SK-MEL-5 (cell line): ENCODE measurements at regions not wholly inside any gene's neighbourhood (a gene's known extent, or its start where the extent isn't known, plus 50 kb on each side); places are given as distances from the start of the nearest gene placed in this dataset.
"Not testable (repeated sequence)": the region's sequence is repeated elsewhere in the genome, so short reads cannot be mapped to it uniquely, and the experiment has no call there.

Experiments used
- DNase-seq: peaks from one replicate; pipeline ENCODE4 v3.0.0-alpha.2; 2016; ENCODE audit warnings: low read depth, low spot score
- in situ Hi-C: cut with HindIII; loops from 2 replicates; pipeline ENCODE4 v1.10.0; 2016; ENCODE audit warnings: low sequenced_read_pairs, high pct_unique_total_duplicates, low pct_unique_long_range_greater_than_20kb

DNA sequence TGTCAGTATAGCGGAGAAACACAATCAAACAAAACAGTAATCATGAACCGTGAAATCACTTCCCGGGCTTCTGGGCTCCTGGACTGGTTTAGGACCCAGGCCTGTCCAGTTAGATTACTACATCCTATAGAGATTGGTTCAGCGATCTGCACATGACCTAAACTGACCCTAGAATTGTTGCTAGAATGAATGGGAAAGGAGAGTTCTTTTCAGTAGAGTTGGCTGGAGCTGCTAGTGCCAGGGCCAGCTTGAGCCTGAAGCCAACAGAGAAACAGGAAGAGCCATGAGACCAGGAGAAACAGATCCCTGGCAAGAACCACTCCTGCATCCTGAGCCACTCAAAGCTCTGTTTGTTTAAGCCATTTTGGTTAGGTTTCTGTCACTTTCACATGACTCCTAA, 474.3 kb upstream of the C1orf87 start:
- DNase-seq = peak; percentile 2
- in situ Hi-C loops = no loop called here

- DNase-seq = no peak
- in situ Hi-C loops = no loop called here
Observed at GRCh38 chr1:60541831-60542532, 468.4 kb upstream of the C1orf87 start.

DNA sequence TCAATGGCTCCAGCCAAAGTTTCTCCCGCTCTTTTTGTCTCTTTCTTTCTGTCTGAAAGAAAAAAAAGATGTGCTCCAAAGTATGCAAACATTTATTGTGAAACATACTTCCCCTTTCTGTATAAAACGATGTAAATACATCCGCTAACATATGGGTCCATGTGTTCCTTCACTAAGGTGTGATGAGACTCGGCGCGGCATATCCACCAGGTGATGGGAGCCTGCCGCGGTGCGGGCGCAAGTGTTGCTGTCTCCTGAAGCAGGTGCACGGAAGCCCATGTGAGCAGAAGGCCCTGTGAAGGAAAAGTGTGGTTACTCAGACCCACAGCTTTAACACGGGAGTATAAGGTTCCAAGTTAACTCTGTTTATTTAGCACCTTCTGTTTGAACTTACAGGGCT, 466.6 kb upstream of the C1orf87 start:
- no peak for DNase-seq
- in situ Hi-C loops = no loop called here

DNA sequence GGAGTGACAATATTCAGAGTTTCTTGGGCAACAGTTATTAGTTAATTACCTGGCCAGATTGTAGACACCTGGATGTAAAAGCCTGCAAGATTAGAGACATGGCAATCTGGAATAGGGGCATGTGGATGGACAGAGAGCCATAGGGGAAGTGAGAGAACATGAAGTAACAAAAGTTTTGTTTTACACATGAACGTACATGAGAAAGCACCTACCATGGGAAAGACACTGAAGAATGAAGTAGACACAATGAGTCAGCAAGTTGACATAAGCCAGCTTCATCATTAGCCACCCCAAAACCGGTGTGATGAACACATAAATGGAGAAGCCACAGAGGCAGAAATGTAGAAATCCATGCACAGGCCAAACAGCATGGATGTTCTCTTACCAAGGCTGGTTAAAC, 462.1 kb upstream of the C1orf87 start:
- in situ Hi-C loops = no loop called here
- no peak for DNase-seq

DNA sequence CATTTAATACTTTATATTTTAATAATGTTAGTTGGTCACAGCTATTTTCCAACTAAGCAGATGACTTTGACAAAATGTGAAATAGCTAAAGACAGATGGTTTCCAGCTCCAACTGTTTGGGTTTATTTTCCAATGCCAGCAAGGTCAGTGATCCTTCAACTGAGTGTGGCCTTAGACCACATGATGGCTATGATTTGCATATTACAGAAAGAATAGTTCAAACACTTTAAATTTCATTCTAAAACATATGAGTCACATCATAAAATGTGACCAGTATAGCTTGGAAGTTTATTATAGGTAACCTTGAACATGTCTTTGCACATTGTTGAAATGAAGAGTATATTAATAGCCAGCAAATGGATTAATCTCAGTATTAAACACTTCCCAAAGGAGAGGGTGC, 454.0 kb upstream of the C1orf87 start:
- in situ Hi-C loops = no loop called here
- DNase-seq = no peak

- no peak for DNase-seq
- in situ Hi-C loops = no loop called here
Observed at GRCh38 chr1:60516996-60517395, 443.4 kb upstream of the C1orf87 start.

- in situ Hi-C loops = no loop called here
- DNase-seq = no peak
Observed at GRCh38 chr1:60510162-60510561, 436.6 kb upstream of the C1orf87 start.

GRCh38 chr1:60504206-60504840, 430.8 kb upstream of the C1orf87 start:
- DNase-seq = no peak
- in situ Hi-C loops = no loop called here

DNA sequence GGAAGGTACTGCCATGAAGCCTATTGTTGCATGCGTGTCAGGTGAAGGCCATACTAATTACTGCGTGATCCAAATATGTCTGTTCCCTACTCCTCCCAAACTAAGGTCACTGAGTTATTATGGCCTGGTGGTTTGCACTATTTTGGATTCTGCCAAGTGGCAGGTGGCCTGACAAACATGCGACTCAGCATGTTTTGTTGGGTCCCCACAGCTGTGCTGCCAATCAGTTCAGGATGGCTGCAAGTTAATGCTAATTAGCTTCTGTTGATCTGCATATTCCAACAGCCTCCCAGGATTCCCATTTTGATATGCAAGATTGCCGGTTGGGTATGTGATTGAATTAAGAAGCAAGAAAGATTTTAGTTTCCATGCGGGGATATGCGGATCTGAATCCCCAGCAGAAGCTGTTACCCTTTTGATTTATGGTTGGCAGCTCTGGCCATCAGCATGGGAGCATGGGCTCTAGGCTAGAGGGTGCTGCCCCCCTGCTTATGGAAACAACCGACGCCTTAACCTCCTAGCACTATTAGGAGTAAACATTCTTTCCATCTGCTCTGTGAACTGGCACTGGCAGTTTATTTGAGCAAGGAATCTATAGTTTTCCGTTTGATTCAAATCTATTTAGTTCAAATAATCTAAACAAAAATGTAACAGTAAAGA, 429.8 kb upstream of the C1orf87 start:
- no peak for DNase-seq
- in situ Hi-C loops = no loop called here

DNA sequence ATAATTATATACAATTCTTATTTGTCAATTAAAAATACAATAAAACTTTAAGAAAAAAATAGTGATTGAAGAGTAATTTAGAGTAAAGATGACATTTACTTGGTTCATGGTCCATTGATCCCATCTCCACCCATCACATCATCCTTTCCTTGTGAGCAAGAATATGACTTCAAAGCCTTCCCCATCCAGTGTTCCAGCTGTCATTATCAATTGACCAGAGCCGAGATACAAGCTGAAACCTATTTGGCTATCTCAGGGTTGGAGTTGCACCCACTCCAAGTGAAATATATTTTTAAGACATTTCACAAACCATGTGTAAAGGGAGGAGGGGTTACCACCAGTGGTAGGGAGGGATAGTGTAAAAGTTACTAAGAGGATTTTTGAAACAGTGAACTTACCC, 428.9 kb upstream of the C1orf87 start:
- in situ Hi-C loops = no loop called here
- DNase-seq = no peak

DNA sequence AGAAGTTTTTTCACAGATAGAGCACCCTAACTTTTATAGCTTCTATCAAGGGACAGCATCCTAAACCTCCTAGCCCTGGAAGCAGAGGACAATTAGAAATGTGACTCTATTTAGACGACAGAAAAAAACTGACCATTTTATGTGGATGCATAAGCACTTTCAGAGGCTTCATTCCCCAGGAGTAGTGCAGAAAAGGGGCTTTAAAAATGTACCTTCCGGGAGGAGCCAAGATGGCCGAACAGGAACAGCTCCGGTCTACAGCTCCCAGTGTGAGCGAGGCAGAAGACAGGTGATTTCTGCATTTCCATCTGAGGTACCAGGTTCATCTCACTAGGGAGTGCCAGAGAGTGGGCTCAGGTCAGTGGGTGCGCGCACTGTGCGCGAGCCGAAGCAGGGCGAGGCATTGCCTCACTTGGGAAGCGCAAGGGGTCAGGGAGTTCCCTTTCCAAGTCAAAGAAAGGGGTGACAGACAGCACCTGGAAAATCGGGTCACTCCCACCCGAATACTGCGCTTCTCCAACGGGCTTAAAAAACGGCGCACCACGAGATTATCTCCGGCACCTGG, 416.4 kb upstream of the C1orf87 start:
- in situ Hi-C loops, DNase-seq: not testable (repeated sequence)

DNA sequence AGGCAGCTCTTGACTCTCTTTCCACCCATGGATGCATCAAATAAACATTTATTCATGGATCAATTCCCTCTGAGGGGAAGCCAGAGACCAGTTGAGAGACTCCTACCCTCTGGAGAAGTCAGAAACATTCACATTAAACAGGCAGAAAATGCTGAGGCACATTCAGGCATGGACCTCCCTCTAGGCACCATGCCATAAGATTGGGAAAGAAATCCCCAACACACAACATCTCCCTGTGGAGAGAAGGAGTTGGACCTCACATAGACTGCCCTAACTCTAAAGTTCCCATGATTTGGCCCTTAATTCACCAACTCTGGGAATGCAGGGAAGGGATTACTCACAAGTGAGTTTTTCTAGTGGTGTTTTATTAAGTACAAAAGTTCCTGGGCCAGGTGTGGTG, 415.3 kb upstream of the C1orf87 start:
- in situ Hi-C loops = no loop called here
- DNase-seq = no peak

GRCh38 chr1:60487565-60488345, 414.2 kb upstream of the C1orf87 start:
- in situ Hi-C loops = no loop called here
- no peak for DNase-seq

GRCh38 chr1:60483509-60483908, 409.9 kb upstream of the C1orf87 start:
- in situ Hi-C loops = no loop called here
- DNase-seq = no peak

- in situ Hi-C loops = no loop called here
Observed at GRCh38 chr1:60470246-60470645, 396.7 kb upstream of the C1orf87 start.

DNA sequence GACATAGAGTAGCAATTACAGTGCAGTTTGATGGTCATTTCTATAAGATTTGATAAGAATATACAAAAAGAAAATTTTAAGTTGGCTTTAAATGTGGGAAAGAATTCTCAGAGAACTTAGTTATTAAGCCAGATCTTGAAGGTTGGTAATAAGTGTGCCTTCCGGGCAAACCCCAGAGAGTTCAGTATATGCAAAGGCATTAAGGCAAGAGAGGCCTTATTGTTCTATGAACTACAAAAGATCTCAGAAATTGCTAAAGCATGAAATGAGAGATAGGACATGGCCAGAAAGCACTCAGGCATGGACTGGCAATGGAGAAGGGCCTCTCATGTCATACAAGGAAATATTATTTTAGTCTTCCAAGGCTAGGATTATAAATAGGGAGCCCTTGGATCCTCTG, 390.2 kb upstream of the C1orf87 start:
- in situ Hi-C loops = no loop called here
- no peak for DNase-seq

More at GRCh38 chr1:60470246-60470645, 396.7 kb upstream of the C1orf87 start:
- no peak for DNase-seq

- in situ Hi-C loops = no loop called here
- no peak for DNase-seq
Observed at GRCh38 chr1:60463146-60463545, 389.6 kb upstream of the C1orf87 start.
